ENCODE measurements at regions not wholly inside any gene's neighbourhood (a gene's known extent, or its start where the extent isn't known, plus 50 kb on each side); places are given as distances from the start of the nearest gene placed in this dataset.

DNA sequence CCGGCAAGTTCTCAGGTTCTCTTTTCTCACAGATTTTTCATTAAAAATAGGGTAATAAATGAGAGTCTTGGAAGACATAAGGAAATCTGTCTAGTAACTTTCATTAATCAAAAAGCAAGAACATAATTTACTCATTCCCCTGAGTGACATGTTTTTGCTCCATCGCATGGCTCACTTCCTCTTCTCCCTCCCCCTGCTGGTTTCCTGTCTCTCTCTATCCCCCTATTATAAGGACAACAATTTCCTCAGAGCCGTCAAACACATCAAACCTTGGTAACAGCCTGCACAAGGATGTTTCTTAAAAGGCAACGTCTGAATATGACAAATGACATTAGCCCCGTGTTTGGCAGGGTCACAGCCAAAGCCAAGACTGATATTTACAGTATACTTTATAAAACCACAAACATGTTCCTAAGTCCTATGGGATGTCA is 1149.6 kb downstream of the IGSF11 start:
- DNase-seq (ENCODE audit: low read depth in 3 of 3), result no peak

DNA sequence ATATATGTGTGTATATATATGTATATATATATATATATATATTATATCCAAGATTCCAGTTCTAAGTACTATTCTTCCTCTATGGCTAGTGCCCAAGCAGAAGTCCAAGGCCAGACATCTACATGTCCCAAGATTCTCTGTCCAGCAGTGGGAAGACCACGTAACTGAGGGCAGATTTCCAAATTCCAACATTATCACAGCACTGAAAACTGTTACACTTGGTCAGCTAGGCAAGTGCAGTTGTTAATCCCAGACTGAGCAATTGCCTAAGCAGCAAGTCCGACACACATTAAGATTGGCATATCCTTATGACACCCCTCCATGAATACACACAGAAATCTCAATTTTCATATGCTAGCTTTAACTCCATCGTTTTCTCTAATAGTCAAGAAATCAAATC is 1148.5 kb downstream of the IGSF11 start:
- DNase-seq (ENCODE audit: low read depth in 3 of 3), result no peak

DNA sequence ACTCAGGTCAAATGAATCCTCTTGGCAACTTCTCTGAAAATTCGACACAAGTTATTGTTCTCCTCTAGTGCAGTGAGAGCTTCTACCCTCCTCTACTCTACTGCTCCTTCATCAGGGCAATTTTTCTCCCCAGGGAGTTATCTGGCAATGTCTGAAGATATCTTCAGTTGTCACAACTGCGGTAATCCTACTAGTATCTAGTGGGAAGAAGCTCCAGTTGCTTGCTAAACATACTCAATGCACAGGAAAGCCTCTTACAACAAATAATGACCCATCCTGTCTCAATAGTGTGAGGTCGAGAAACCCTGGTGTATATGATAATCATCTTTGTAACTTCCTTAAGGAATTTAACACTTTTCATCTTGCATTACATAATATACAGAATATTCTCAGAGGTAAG is 1147.6 kb downstream of the IGSF11 start:
- no peak for DNase-seq (ENCODE audit: low read depth in 3 of 3)

DNA sequence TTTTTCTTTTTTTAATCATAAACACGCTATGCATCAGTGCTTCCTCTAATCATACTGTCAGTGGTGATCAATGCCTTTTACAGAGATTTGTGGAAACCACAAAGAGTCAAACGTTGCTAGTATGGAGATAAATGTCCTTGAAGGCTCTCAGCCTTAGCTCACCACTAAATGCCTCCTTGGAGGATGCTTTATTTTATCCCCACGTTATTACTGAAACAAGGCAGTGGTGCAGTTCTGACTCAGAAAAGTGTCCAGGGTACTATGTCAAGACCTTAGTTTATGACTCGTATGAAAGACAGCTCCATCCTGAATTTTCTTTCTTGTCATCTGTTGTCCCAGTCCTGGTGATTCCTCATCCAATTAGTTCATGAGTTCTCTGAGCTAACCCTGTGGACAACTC is 1146.7 kb downstream of the IGSF11 start:
- DNase-seq (ENCODE audit: low read depth in 3 of 3), result no peak

DNA sequence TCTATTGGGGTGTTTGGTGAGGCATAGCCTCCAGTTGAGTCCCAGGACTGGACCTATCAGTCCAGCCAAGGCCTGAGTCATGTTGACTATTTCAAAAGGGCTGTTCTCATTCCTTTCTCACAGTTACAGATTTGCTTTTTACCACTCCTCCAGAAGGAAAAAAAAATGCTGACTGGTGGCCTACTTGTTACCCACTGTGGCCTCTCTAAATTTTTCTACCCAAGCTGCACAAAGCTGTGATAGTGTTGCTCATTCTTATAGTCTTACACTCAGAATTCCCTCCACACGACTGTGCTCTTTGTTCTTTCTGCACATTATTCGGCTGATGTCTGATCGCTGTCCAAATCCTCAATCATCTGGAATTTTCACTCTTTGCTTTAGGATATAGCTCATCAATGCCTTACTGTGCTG is 1142.2 kb downstream of the IGSF11 start:
- DNase-seq (ENCODE audit: low read depth in 3 of 3), result no peak

DNA sequence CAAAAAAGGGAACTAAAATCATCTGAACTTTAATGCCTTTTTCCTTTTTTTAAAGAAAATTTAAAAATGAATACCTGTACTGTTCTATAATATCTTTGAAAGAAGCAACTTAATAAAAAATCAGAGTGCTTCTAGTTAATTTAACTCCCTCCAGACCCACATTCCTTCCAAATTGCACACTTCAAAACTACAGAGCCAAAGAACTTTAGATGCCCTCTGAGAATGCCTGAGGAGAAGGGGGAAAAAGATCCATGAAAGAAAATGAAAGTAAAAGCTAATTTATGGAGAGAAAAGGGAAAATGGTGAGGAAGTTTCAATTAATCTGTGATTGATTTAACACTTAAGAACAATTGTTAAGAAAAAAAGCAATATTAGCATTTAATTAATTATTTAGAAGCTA is 1141.6 kb downstream of the IGSF11 start:
- no peak for DNase-seq (ENCODE audit: low read depth in 3 of 3)

DNA sequence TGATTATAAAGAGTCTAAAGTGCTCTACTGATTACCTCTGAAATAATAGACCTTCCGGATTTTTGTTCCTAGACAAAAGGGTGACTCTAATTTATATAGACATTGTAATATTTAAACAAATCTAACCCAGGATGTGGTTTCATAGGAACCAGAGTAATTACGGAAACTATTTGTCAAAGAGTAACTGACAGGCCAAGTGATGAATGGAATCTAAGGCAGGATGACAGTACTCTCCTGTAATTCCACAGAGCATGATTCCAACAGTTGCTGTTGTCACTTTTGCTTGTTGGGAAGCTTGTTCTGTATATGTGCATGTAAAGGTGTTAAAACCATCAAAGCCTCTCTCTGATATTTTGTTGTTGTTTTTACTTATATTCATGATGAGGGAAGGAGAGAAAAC is 1141.0 kb downstream of the IGSF11 start:
- DNase-seq (ENCODE audit: low read depth in 3 of 3), result no peak

DNA sequence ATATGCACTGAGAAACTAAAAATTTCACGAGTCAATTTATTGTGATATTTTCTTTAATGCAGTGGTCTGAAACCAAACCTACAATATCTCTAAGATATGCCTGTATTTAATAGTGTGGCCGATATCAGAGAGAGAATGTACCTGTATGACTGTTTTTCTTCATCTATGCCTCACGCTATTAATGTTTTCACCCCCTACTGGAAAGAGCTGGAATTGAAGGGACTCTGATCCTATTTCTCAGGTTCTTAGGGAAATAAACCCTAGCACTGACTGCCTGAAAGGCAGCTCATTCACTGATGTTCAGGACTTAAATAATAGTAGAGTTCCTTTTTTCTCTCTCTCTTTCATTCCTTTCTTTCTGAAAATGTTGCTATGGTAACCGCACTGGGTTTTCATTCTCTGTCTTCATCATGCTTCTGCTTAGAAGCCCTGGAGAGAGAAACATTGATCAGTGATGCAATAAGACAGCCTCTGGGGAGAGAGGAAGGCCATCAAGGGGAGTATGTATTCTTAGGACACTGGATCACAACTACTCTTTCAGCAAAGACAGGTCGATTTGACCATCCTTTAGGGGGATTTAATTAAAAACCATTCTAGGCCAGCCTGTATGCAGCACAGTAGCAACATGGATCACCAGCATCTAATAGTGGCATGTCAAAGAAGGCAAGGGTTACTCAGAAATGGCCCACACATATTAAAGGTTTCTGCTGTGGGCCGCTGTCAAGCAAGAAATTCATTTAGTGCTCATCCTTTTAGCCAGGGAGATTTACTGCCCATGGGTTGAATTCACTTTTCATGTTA is 1135.7 kb downstream of the IGSF11 start:
- no peak for DNase-seq (ENCODE audit: low read depth in 3 of 3)

DNA sequence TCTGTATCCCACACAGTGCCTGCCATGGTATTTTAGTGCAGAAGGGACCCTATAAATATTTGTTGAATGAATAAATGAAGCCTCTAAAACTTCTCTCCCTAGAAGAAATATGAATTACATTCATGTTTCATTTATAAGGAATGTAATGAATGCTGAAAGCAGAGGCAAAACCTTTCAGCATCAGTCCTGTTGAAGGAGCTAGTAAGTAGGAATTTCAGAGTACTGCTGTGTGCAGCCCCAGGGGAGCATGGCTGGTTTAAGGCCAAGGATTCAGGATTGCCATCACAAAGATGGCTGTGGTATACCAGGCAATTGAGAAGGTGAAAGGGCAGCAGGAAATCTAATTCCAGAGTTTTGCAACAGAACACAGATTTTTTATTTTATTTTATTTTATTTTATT is 1131.4 kb downstream of the IGSF11 start:
- DNase-seq (ENCODE audit: low read depth in 3 of 3), result no peak

DNA sequence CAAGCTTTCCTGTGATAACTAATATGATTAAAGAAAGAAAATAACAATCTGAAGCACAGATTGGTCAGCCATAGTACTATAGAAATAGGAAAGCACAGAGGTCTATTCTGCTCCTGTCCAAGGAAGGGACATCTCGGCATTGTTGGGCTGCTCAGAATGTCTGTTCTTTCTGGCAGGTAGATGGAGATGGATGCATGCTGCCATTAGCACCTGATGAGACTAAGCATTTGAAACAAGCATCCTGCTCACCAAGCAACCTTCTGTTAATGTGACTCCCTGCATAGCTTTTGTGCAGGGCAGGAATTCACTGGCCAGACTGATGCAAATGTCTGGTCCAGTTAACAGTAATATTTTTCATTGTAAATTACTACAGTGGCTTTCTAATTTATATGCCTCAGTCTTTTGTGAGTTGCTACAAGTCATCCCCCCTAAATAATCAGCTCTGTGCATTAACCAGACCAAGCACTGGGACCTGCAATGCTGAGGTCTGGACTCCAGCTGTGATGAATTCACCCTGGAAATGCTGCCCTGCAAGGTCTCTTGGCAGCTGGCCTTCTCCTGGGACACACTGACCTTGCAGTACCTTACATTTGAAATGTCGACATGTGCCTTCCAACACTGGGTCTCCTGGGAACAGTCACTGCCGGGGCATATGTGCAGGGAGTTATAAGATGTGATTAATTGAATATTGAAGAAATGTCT is 1123.7 kb downstream of the IGSF11 start:
- DNase-seq (ENCODE audit: low read depth in 3 of 3), result no peak

DNA sequence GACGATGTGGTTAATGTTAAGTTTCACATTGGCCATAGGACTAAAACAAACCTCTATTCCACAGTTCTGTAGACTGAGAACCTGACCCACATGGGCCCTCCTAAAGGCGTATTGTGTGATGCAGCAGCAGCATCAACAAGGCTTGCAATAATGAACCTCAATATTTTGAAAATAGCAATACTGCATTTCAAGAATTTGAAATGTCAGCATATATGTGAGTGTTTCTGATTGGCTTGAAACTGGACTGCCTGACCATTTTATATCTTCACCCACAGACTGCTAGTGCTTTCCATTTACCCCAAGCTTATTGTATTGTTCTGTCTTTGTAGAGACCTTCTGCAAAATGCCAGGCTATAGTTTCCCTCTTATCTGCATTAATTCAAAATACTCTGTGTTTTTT is 1122.3 kb downstream of the IGSF11 start:
- no peak for DNase-seq (ENCODE audit: low read depth in 3 of 3)

DNA sequence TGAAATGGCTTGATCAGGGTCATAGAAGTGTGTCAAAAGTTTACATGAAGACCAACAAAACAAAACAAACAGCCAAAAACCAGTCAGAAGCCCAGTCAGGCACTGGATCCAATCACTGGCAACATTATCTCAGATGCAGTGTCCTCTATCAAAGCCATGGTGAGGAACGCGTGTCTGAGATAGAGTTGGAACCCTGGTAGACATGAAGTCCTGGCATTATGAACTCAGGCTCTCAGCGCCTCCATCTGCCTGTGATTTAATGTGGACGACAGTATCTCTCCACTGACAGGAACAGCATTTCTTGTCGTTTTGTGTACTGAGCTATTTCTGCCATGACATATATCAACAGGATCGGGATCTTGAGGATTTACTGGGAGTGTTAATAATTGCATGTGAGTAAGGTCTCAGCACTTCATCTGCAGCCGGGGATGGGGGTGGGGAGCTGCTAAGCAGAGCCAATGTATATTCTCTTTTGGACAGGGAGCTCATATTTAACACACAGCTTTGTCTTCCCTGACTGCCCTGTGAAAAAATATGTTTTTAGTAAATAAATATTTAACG is 1120.0 kb downstream of the IGSF11 start:
- DNase-seq (ENCODE audit: low read depth in 3 of 3), result no peak

DNA sequence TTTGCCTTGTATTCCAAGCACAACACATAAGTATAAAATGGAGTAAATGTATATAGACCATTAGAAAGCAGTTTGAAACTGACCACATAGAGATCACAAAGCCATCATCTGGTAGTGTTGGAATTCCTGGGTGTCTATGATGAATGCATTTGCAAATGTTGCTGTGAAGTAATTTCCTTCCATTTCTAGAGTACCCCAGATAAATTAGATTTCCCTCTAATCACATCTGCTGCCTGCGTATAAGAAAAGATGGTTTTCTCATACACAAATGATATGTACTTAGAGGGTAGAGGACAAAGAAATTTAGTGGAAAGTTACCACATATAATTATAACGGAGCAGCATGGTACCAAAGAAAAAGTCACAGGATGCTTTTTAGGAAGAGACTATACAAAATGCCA is 1117.8 kb downstream of the IGSF11 start:
- no peak for DNase-seq (ENCODE audit: low read depth in 3 of 3)

DNA sequence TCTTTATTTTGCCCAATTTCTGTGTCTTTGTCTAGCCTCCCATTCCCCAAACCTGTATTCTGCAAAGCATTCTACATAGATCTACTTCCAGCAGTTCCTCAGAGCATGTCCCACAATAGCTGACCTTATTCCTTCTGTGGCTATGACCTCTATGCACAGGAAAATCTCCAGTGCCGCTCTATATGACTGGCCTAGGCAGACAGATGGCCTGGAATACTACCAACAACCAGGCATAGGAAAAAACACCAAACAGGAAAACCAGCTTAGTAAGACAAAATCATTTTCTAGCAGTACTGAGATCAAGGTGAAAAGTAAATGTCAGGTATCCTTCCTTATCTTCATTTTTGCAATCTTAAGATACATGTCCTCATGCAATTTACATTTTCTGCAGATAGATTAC is 1115.0 kb downstream of the IGSF11 start:
- no peak for DNase-seq (ENCODE audit: low read depth in 3 of 3)

DNA sequence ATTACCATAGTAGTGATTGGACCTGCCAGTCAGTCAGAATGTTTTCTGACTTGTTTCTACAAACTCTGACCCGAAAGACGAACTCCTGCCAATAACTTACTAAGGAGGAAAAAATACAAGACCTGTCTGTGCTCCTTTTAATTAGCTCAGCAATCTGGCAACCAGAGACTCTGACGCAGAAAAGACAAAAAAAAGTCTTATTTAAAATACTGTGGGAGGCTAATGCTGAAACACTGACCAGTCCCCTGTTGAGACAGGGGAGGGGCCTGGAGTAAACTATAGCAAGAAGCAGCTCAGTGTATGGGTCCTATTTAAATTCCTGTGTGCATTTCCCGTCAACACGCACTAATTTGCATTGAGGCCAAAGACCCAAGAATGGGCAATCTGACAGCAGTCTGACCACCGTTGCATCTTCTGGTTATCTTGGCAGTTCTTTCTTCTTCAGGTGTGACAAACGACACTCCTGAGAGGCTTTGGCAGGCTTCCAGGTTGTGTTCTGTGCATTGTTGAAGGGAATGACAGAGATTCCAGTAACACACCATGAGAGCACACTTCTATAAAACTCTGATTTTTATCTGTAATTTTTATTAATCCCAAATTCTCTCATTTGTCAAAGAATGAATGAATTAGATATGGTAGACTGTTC is 1114.3 kb downstream of the IGSF11 start:
- no peak for DNase-seq (ENCODE audit: low read depth in 3 of 3)

DNA sequence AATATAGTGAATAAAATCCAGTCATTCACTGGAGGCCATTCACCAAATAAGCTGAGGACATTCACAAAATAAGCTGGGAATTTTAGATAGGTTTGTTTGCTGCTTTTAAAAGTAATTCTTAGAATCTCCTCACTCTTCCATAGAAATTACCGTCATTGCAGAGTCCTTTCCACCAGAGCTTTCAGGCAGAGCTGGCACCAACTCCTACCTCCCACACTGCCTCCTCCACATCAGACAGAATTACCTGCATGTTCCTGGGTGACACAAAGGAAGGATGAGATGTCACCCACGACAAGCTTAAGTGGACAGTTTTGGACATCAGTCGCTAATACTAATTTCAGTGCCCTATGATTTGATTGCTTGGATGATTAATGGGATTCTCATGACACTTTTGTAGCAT is 1113.2 kb downstream of the IGSF11 start:
- no peak for DNase-seq (ENCODE audit: low read depth in 3 of 3)

DNA sequence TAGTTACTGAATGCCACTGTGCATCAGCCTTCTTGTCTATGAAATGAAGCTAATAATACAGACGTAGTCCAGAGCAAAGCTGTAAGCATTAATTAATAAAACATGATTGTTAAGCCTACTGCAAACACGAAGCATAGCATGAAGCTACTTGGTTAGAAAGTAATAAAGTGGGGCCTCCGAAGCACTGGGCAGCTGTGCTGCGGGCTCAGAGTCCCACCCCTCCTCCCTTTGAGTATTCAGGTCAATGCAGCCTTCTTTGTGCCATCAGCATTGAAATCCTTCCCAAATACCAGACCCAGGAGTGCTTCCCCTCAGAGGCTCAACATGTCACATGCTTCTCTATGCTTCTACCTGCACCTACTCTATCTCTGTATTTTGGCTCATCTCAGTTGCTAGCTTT is 1112.6 kb downstream of the IGSF11 start:
- DNase-seq (ENCODE audit: low read depth in 3 of 3), result no peak

DNA sequence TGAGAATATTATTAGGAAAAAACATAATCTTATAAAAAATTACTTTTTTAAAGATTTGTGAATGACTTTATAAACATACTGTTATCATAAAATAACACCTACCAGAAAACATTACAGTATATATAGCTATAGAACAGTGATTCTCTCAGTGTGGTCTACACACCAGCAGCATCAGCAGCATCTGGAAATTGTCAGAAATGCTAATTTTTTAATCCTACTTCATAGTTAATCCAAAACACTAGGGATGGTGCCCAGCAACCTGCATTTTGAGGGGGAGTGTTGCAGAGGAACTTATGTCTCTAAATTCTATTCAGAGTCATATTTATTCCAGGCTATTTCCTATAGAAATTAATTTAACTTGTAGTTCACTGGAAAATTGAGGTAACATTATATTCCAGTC is 1107.8 kb downstream of the IGSF11 start:
- DNase-seq (ENCODE audit: low read depth in 3 of 3), result no peak

DNA sequence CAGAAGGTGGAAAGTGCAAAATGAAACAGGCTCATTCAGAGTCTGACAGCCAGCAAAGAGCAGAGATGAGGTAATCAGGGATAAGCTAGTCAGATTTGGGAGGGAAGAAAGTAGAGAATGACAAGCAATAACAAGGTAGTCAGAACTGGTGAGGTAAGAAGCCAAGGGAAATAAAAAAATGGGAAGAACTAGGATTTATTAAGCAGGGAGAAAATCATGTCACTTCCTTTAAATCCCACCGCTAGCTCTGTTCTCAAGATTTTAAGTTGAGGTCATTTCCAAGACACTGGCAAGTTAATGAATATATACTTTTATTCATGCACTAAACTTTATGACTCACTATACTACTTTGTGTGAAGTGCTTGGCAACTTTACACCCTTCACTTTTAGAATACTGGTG is 1106.8 kb downstream of the IGSF11 start:
- DNase-seq (ENCODE audit: low read depth in 3 of 3), result no peak

DNA sequence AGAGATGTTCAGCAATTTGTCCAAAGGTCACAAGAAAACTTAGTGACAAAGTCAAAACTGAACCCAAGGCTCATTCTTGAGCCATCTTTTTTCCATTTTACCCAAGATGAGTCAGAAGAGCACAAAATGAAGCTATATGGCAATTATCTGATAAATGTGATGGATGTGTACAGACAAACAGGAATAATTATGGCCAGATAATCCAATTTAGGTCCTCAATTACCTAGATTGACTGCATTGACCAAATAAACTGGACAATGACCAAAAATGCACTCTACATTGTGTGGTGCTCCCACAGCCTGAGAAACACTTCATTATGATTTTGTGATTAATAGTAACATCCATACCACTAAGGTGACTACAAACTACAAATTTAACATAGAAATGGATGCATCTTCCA is 1105.8 kb downstream of the IGSF11 start:
- DNase-seq (ENCODE audit: low read depth in 3 of 3), result no peak

DNA sequence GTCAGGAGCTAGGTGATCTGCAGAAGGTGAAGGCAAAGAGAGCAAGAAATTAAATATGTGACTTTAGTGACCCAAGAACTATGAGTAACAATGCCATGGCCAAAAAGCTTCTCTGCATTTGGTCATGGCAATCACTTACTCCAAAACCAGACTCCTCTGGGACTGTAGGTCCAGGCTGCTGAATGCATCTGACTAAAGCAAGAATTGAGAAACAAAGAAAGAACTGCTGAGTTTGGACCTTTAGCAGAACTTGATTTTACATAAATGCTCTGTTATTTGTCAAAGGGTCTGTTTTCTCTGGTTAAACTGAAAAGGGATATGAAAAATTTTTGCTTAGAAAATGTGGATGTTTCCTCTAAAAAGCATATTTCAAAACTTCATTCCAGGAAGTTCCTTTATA is 1102.2 kb downstream of the IGSF11 start:
- DNase-seq (ENCODE audit: low read depth in 3 of 3), result no peak

DNA sequence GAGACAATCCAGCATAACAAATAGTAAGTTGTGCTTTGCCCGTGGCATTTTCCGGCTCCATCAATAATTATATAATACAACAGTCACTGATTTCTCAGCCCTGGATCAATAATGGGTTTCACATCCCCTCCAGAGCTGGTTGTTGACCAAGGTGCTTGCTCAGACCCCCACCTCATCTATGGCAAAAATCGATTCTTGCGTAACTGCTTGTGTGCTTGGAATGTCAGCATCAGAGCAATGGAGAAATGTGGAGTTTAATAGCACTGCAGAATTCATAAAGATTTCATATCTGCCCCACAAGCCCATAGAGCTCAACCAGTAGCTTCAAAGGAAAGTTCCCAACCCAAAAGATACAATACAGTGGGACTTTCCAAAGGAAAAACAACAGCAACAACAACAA is 1098.5 kb downstream of the IGSF11 start:
- DNase-seq (ENCODE audit: low read depth in 3 of 3), result no peak

DNA sequence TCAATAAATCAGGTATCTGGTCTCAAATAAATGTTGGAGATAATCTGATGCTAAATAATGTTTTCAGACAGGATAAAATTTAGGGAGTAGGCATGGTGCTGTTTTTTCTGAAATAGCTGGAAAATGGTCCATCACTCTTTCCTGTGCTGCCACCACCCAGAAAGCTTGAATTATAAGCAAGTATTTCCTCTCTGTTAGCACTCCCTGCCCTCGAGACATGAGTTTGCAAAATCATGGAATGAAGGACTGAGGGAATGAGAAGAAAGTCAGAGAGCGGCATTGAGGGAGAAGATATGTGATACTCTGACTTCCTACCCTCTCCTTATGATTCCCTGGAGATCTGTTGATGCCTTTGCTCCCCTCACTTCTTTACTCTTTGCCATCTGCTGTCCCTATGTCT is 1095.7 kb downstream of the IGSF11 start:
- no peak for DNase-seq (ENCODE audit: low read depth in 3 of 3)
